ENCODE measurements at regions not wholly inside any gene's neighbourhood (a gene's known extent, or its start where the extent isn't known, plus 50 kb on each side); places are given as distances from the start of the nearest gene placed in this dataset.

DNA sequence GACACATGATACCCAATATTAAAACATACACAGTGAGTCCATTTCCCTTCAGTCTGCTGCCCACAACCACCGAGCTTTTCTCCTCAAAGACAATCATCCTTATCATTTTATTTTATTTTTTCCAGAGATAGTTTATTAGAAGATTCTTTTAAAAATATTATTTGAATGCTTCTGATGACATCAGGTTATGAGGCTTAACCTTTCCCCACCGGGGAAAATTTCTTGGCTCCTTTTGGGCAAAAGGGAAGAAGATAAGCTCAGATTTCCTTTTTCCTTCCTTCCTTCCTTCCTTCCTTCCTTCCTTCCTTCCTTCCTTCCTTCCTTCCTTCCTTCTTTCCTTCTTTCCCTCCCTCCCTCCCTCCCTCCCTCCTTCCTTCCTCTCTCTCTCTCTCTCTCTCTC is 149.5 kb upstream of the CITED2 start:
- H3K27me3 ChIP-seq (ENCODE audit: control insufficient read depth in 1 of 2, insufficient read depth in 1 of 2, low read length in 2 of 2), result no peaks in the 10 kb centered on the region
- no peak overlapping the region for H3K14ac ChIP-seq (ENCODE audit: low read length in 2 of 2)
- no peak overlapping the region for H3K23ac ChIP-seq (ENCODE audit: low read length in 2 of 2)
- no peak overlapping the region for H2BK5ac ChIP-seq (ENCODE audit: low read depth, low read length, poor library complexity, severe bottlenecking)
- H3K9ac ChIP-seq (ENCODE audit: low read length), result no peak overlapping the region
- H3K79me1 ChIP-seq (replicated peaks; ENCODE audit: low read length, poor library complexity, severe bottlenecking), result no peaks in the 10 kb centered on the region
- H2BK120ac ChIP-seq (ENCODE audit: low read depth, low read length), result no peak overlapping the region
- DNase-seq, result no peak
- WGBS, result 100% methylated on average over 1 of the region's 2 CpGs
- H3K9me3 ChIP-seq (ENCODE audit: control insufficient read depth, low read length), result no peaks in the 10 kb centered on the region
- no peak overlapping the region for H3K4me3 ChIP-seq (ENCODE audit: insufficient read depth in 1 of 2, low read depth in 1 of 2, low read length in 2 of 2)
- H3K4me1 ChIP-seq (ENCODE audit: control insufficient read depth, insufficient read depth, low read depth, low read length), result no peaks in the 10 kb centered on the region
- H2AFZ ChIP-seq (ENCODE audit: low read depth, low read length), result no peak overlapping the region
- H4K91ac ChIP-seq (ENCODE audit: low read length), result no peak overlapping the region
- H4K8ac ChIP-seq (ENCODE audit: low read length), result no peak overlapping the region
- H2BK15ac ChIP-seq (ENCODE audit: low read depth, poor library complexity, severe bottlenecking), result no peak overlapping the region
- no peak overlapping the region for H3K4ac ChIP-seq (ENCODE audit: low read depth in 1 of 2, low read length in 2 of 2)
- H2BK12ac ChIP-seq (ENCODE audit: low read length in 2 of 2), result no peak overlapping the region
- H3K18ac ChIP-seq (ENCODE audit: low read depth in 1 of 2, low read length in 2 of 2), result no peak overlapping the region
- H3K27ac ChIP-seq (ENCODE audit: low read length, poor library complexity, severe bottlenecking), result no peak overlapping the region
- no peak overlapping the region for H2AK5ac ChIP-seq (ENCODE audit: low read length, severe bottlenecking)
- no peaks in the 10 kb centered on the region for H3K36me3 ChIP-seq (ENCODE audit: control insufficient read depth in 1 of 2, insufficient read depth in 2 of 2, low read depth in 1 of 2, low read length in 2 of 2)
- no peak overlapping the region for H3K4me2 ChIP-seq (ENCODE audit: low read length, poor library complexity, severe bottlenecking)

DNA sequence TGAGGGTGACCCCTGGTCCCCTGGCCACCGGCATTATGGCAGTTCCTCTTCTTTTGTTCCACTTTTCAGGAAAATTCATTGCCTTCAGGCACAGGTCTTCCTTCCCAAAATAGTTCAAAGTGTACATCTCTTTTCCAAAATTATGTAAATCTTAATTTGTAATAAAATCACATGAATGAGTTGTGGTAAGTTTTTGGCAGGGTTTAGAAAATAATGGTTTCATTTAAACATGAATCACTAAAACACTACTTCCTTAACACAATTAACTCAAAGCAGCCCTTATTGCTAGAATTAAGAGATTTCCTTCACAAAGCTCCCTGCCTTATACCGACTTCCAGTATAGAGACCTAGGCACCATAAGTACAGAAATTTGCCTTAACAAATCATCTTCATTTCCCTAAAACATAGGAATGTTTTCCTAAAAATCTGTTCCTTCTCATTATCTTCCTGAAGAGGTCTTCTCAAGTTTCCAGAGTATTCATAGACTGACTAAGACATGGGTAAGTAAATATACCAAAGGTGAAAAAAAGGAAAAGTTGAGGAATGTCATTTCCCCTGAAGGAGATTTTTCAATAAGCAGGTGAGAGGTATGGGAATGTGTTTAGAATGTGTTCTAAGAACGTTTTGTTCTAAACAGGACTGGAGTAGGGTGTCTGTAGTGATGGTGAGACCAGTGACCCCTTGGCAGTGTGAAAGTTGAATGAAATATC is 148.2 kb upstream of the CITED2 start:
- no peak overlapping the region for H3K18ac ChIP-seq (ENCODE audit: low read depth in 1 of 2, low read length in 2 of 2)
- H3K4me2 ChIP-seq (ENCODE audit: low read length, poor library complexity, severe bottlenecking), result no peak overlapping the region
- DNase-seq, result no peak
- no peak overlapping the region for H2BK120ac ChIP-seq (ENCODE audit: low read depth, low read length)
- H2BK15ac ChIP-seq (ENCODE audit: low read depth, poor library complexity, severe bottlenecking), result no peak overlapping the region
- H2BK12ac ChIP-seq (ENCODE audit: low read length in 2 of 2), result peak overlapping the region in 1 of 2 experiments; percentile 67
- H3K79me1 ChIP-seq (replicated peaks; ENCODE audit: low read length, poor library complexity, severe bottlenecking), result no peaks in the 10 kb centered on the region
- no peak overlapping the region for H3K23ac ChIP-seq (ENCODE audit: low read length in 2 of 2)
- no peak overlapping the region for H3K4me3 ChIP-seq (ENCODE audit: insufficient read depth in 1 of 2, low read depth in 1 of 2, low read length in 2 of 2)
- no peak overlapping the region for H2AFZ ChIP-seq (ENCODE audit: low read depth, low read length)
- H3K27ac ChIP-seq (ENCODE audit: low read length, poor library complexity, severe bottlenecking), result no peak overlapping the region
- no peaks in the 10 kb centered on the region for H3K9me3 ChIP-seq (ENCODE audit: control insufficient read depth, low read length)
- no peak overlapping the region for H3K4ac ChIP-seq (ENCODE audit: low read depth in 1 of 2, low read length in 2 of 2)
- no peak overlapping the region for H3K14ac ChIP-seq (ENCODE audit: low read length in 2 of 2)
- H3K9ac ChIP-seq (ENCODE audit: low read length), result no peak overlapping the region
- H3K4me1 ChIP-seq (ENCODE audit: control insufficient read depth, insufficient read depth, low read depth, low read length), result no peaks in the 10 kb centered on the region
- WGBS, result 81% methylated on average over 3 of the region's 3 CpGs
- H4K91ac ChIP-seq (ENCODE audit: low read length), result no peak overlapping the region
- H4K8ac ChIP-seq (ENCODE audit: low read length), result no peak overlapping the region
- no peaks in the 10 kb centered on the region for H3K36me3 ChIP-seq (ENCODE audit: control insufficient read depth in 1 of 2, insufficient read depth in 2 of 2, low read depth in 1 of 2, low read length in 2 of 2)
- no peak overlapping the region for H2BK5ac ChIP-seq (ENCODE audit: low read depth, low read length, poor library complexity, severe bottlenecking)
- no peak overlapping the region for H2AK5ac ChIP-seq (ENCODE audit: low read length, severe bottlenecking)
- no peaks in the 10 kb centered on the region for H3K27me3 ChIP-seq (ENCODE audit: control insufficient read depth in 1 of 2, insufficient read depth in 1 of 2, low read length in 2 of 2)

DNA sequence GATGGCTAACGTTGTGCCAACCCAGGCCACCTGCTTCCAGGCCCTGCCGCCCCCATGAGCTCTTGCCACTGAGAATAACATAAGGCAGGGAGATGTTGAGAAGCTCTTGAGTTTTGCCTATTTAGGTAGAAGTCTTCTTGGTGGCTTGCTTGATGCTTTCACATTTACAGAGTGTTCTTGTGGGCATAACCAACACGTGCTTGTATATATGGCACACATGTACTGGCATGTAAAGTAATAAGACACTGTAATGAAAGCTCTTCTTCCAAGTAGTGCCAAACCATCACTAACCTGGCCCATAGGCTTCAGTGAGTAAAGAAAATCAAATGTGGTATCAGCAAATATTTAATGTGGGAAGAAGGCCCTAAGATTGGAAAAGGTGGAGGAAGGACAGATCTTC is 146.9 kb upstream of the CITED2 start:
- no peak for DNase-seq
- H3K4ac ChIP-seq (ENCODE audit: low read depth in 1 of 2, low read length in 2 of 2), result no peak overlapping the region
- no peaks in the 10 kb centered on the region for H3K79me1 ChIP-seq (replicated peaks; ENCODE audit: low read length, poor library complexity, severe bottlenecking)
- H3K4me2 ChIP-seq (ENCODE audit: low read length, poor library complexity, severe bottlenecking), result no peak overlapping the region
- no peak overlapping the region for H2AFZ ChIP-seq (ENCODE audit: low read depth, low read length)
- H2BK5ac ChIP-seq (ENCODE audit: low read depth, low read length, poor library complexity, severe bottlenecking), result no peak overlapping the region
- H3K23ac ChIP-seq (ENCODE audit: low read length in 2 of 2), result no peak overlapping the region
- H2AK5ac ChIP-seq (ENCODE audit: low read length, severe bottlenecking), result no peak overlapping the region
- no peaks in the 10 kb centered on the region for H3K4me1 ChIP-seq (ENCODE audit: control insufficient read depth, insufficient read depth, low read depth, low read length)
- no peak overlapping the region for H3K14ac ChIP-seq (ENCODE audit: low read length in 2 of 2)
- H2BK15ac ChIP-seq (ENCODE audit: low read depth, poor library complexity, severe bottlenecking), result no peak overlapping the region
- H3K27me3 ChIP-seq (ENCODE audit: control insufficient read depth in 1 of 2, insufficient read depth in 1 of 2, low read length in 2 of 2), result no peaks in the 10 kb centered on the region
- H4K8ac ChIP-seq (ENCODE audit: low read length), result no peak overlapping the region
- H3K18ac ChIP-seq (ENCODE audit: low read depth in 1 of 2, low read length in 2 of 2), result no peak overlapping the region
- H3K4me3 ChIP-seq (ENCODE audit: insufficient read depth in 1 of 2, low read depth in 1 of 2, low read length in 2 of 2), result no peak overlapping the region
- no peak overlapping the region for H3K9ac ChIP-seq (ENCODE audit: low read length)
- H3K27ac ChIP-seq (ENCODE audit: low read length, poor library complexity, severe bottlenecking), result no peak overlapping the region
- no peak overlapping the region for H2BK120ac ChIP-seq (ENCODE audit: low read depth, low read length)
- 95% methylated on average over 2 of the region's 3 CpGs for WGBS
- no peak overlapping the region for H4K91ac ChIP-seq (ENCODE audit: low read length)
- no peaks in the 10 kb centered on the region for H3K9me3 ChIP-seq (ENCODE audit: control insufficient read depth, low read length)
- H2BK12ac ChIP-seq (ENCODE audit: low read length in 2 of 2), result no peak overlapping the region
- no peaks in the 10 kb centered on the region for H3K36me3 ChIP-seq (ENCODE audit: control insufficient read depth in 1 of 2, insufficient read depth in 2 of 2, low read depth in 1 of 2, low read length in 2 of 2)

DNA sequence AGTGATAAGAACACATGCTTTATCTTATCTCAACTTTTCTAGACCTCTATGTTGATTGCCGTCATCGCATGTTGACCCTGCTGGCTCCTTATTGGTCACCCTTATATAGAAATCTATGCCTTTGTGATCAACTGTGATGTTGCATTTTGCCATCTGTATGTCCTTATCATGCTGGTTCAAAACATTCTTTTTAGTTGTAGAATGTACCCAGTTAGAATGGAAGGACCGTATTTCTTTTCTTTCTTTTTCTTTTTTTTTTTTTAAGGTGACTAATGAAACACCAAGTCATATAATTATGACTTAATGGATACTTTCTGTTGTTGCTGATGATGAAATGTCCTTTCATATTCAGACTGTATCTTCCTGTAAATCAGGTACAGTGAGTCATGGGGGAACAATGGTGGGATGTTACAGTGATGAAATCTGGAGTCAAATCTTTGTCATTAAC is 145.9 kb upstream of the CITED2 start:
- Histone ChIP-seq H2BK5ac (ENCODE audit: low read depth, low read length, poor library complexity, severe bottlenecking) (no peak overlapping the region), H4K91ac (ENCODE audit: low read length) (no peak overlapping the region), H3K9me3 (ENCODE audit: control insufficient read depth, low read length) (no peaks in the 10 kb centered on the region), H3K27ac (ENCODE audit: low read length, poor library complexity, severe bottlenecking) (no peak overlapping the region), H3K36me3 (ENCODE audit: control insufficient read depth in 1 of 2, insufficient read depth in 2 of 2, low read depth in 1 of 2, low read length in 2 of 2) (no peaks in the 10 kb centered on the region), H3K4me1 (ENCODE audit: control insufficient read depth, insufficient read depth, low read depth, low read length) (no peaks in the 10 kb centered on the region), H3K23ac (ENCODE audit: low read length in 2 of 2) (no peak overlapping the region), H2AK5ac (ENCODE audit: low read length, severe bottlenecking) (no peak overlapping the region), H2AFZ (ENCODE audit: low read depth, low read length) (no peak overlapping the region), H2BK12ac (ENCODE audit: low read length in 2 of 2) (no peak overlapping the region), H3K4ac (ENCODE audit: low read depth in 1 of 2, low read length in 2 of 2) (no peak overlapping the region), H4K8ac (ENCODE audit: low read length) (no peak overlapping the region), H3K79me1 (replicated peaks; ENCODE audit: low read length, poor library complexity, severe bottlenecking) (no peaks in the 10 kb centered on the region), H3K9ac (ENCODE audit: low read length) (no peak overlapping the region), H2BK120ac (ENCODE audit: low read depth, low read length) (no peak overlapping the region), H3K14ac (ENCODE audit: low read length in 2 of 2) (no peak overlapping the region), H3K18ac (ENCODE audit: low read depth in 1 of 2, low read length in 2 of 2) (no peak overlapping the region), H2BK15ac (ENCODE audit: low read depth, poor library complexity, severe bottlenecking) (no peak overlapping the region), H3K27me3 (ENCODE audit: control insufficient read depth in 1 of 2, insufficient read depth in 1 of 2, low read length in 2 of 2) (no peaks in the 10 kb centered on the region), H3K4me2 (ENCODE audit: low read length, poor library complexity, severe bottlenecking) (no peak overlapping the region), H3K4me3 (ENCODE audit: insufficient read depth in 1 of 2, low read depth in 1 of 2, low read length in 2 of 2) (no peak overlapping the region)
- no peak for DNase-seq
- 50% methylated on average over 2 of the region's 3 CpGs for WGBS
